Activated CD4-positive, alpha-beta T cell treated with anti-CD3 and anti-CD28 coated beads for 36 hours (primary cell): ENCODE measurements at regions not wholly inside any gene's neighbourhood (a gene's known extent, or its start where the extent isn't known, plus 50 kb on each side); places are given as distances from the start of the nearest gene placed in this dataset.

ENCODE experiments used
- ATAC-seq: fragments of 200-7000 bp; cut with Tn5 transposase; one replicate; pipeline ENCODE4 v1.10.0; 2021; ENCODE audit warnings: mild to moderate bottlenecking, moderate library complexity
- CTCF ChIA-PET: fragments of 350-600 bp; sonication (Branson Sonifier 250); formaldehyde crosslinking; loops from one replicate; lab custom pipeline; 2021; ENCODE audit warnings: antibody characterized with exemption; lab: Charles Lee
- POLR2A ChIA-PET: fragments of 350-600 bp; sonication (Branson Sonifier 250); formaldehyde crosslinking; loops from one replicate; lab custom pipeline; 2021; ENCODE audit warnings: antibody characterized with exemption, inconsistent platforms; lab: Charles Lee
- DNase-seq: peaks from one replicate; pipeline ENCODE4 v3.0.0-alpha.2; 2020
- H3K27ac Mint-ChIP-seq: one replicate; pipeline ENCODE4 v1.8.0; 2021; ENCODE audit warnings: mixed read lengths
- H3K27me3 Mint-ChIP-seq: one replicate; pipeline ENCODE4 v1.8.0; 2021; ENCODE audit warnings: mixed read lengths
- H3K36me3 Mint-ChIP-seq: one replicate; pipeline ENCODE4 v1.8.0; 2021; ENCODE audit warnings: low read depth, mixed read lengths
- H3K4me1 Mint-ChIP-seq: one replicate; pipeline ENCODE4 v1.8.0; 2021; ENCODE audit warnings: mixed read lengths
- H3K4me3 Mint-ChIP-seq: one replicate; pipeline ENCODE4 v1.8.0; 2021; ENCODE audit warnings: mild to moderate bottlenecking, moderate library complexity, mixed read lengths
- H3K9me3 Mint-ChIP-seq: one replicate; pipeline ENCODE4 v1.8.0; 2021; ENCODE audit warnings: low read depth, mixed read lengths
- intact Hi-C, 2 experiments: fragments of 100-400 bp; cut with DNase I in 1 of 2; cut with micrococcal nuclease in 1 of 2; formaldehyde crosslinking; loops; one replicate each; pipeline versions ENCODE4 v1.14.2 to v1.15.1; 2022 to 2024; cut with DNase I, micrococcal nuclease

- POLR2A ChIA-PET: no interaction called here
- no peaks in the 10 kb centered on the region for H3K4me1 Mint-ChIP-seq
Observed at GRCh38 chr4:27716693-27717430, 856.2 kb downstream of the STIM2 start.

GRCh38 chr4:27717431-27717755 lies 856.8 kb downstream of the STIM2 start:
- CTCF ChIA-PET: interaction anchor here (0.6 to 1.2 kb wide), 2 partner anchors 13 to 15 kb away, joined by 3 read pairs; no protein-coding TSS in a partner anchor
- POLR2A ChIA-PET: no interaction called here
- no peak for DNase-seq
- no peaks in the 10 kb centered on the region for H3K27me3 Mint-ChIP-seq
- no peaks in the 10 kb centered on the region for H3K4me1 Mint-ChIP-seq
- H3K9me3 Mint-ChIP-seq: peaks cover 7% of the 10 kb centered on the region
- ATAC-seq: no peak
- H3K36me3 Mint-ChIP-seq: no peaks in the 10 kb centered on the region
- H3K27ac Mint-ChIP-seq: no peak overlapping the region
- intact Hi-C loops: no loop called here
- no peak overlapping the region for H3K4me3 Mint-ChIP-seq

More at GRCh38 chr4:27716693-27717430, 856.2 kb downstream of the STIM2 start:
- DNase-seq: no peak
- Mint-ChIP-seq H3K9me3 (peaks cover 7% of the 10 kb centered on the region), H3K27ac (no peak overlapping the region), H3K4me3 (no peak overlapping the region), H3K27me3 (no peaks in the 10 kb centered on the region), H3K36me3 (no peaks in the 10 kb centered on the region)
- ATAC-seq: no peak
- intact Hi-C loops: no loop called here
- CTCF ChIA-PET: interaction anchor here (0.6 to 1.2 kb wide), 2 partner anchors 12 to 15 kb away, joined by 3 read pairs; no protein-coding TSS in a partner anchor

DNA sequence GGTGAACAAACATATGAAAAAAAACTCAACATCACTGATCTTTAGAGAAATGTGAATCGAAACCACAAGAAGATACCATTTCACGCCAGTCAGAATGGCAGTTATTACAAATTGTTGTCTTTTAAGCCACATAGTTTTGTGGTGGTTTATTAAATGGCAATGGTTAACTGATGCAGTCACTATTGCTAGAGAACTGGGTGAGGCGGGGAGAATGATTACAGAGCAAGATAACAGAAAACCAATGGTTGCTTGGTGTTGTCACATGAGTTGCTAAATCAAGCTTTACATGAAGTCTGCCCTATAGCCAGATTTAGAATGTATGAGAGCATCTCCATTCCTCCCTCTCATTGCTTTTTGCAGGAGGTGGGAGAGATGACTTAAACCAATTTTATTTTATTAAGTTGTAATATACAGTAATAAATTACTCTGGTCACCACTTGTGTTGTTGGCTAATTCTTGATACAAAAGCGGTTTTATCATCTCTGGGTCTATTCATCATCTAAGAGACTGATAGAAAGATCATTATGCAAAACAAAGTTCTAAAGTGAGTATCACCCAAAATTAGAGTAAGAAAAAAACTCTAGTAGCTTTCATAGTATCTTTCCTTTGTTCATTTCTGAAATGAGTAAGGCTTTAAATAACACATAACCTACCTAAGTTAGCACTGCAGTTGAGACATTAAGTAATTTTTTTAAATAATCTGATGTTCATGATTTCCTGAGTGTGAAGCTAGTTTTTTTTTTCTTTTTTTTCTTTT lies 859.5 kb downstream of the STIM2 start:
- Mint-ChIP-seq H3K36me3 (no peaks in the 10 kb centered on the region), H3K9me3 (peaks cover 7% of the 10 kb centered on the region), H3K4me1 (no peaks in the 10 kb centered on the region), H3K4me3 (no peak overlapping the region), H3K27me3 (no peaks in the 10 kb centered on the region), H3K27ac (no peak overlapping the region)
- ChIA-PET CTCF (no interaction called here), POLR2A (no interaction called here)
- ATAC-seq: no peak
- intact Hi-C loops: no loop called here
- no peak for DNase-seq

GRCh38 chr4:27721193-27721592 lies 860.6 kb downstream of the STIM2 start:
- ChIA-PET POLR2A (no interaction called here), CTCF (no interaction called here)
- Mint-ChIP-seq H3K36me3 (no peaks in the 10 kb centered on the region), H3K27me3 (no peaks in the 10 kb centered on the region), H3K9me3 (peaks cover 7% of the 10 kb centered on the region), H3K4me1 (no peaks in the 10 kb centered on the region), H3K27ac (no peak overlapping the region), H3K4me3 (no peak overlapping the region)
- DNase-seq (no peak), ATAC-seq (no peak)
- intact Hi-C loops: no loop called here

GRCh38 chr4:27728892-27729291 lies 868.3 kb downstream of the STIM2 start:
- H3K27me3 Mint-ChIP-seq: no peaks in the 10 kb centered on the region
- no peaks in the 10 kb centered on the region for H3K36me3 Mint-ChIP-seq
- no peaks in the 10 kb centered on the region for H3K9me3 Mint-ChIP-seq
- ATAC-seq: no peak
- intact Hi-C loops: no loop called here
- no peak for DNase-seq
- no peaks in the 10 kb centered on the region for H3K4me1 Mint-ChIP-seq
- ChIA-PET CTCF (no interaction called here), POLR2A (no interaction called here)
- H3K4me3 Mint-ChIP-seq: no peak overlapping the region
- H3K27ac Mint-ChIP-seq: no peak overlapping the region

DNA sequence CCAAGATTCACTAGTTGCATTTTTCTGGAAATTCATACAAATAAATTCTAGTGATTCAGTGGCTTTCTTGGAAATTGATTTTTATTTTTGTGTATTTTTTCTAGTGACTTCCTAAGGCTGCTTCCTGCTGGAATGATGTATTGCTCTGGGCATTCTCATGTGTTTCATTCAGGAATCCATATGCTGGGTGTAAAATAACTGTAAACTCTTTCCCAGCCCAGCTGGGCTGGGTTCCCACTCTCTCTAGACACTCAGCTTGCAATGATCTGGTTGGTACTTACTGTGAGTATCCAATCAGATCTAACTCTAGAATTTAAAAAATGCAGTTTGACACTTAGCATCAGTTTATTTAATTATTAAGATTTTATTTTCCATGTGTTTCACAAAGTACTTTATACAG lies 882.2 kb downstream of the STIM2 start:
- H3K4me3 Mint-ChIP-seq: no peak overlapping the region
- CTCF ChIA-PET: no interaction called here

GRCh38 chr4:27759611-27760575 lies 899.3 kb downstream of the STIM2 start:
- no peaks in the 10 kb centered on the region for H3K36me3 Mint-ChIP-seq
- H3K4me3 Mint-ChIP-seq: no peak overlapping the region
- no peak for ATAC-seq
- no peak for DNase-seq
- intact Hi-C loops: no loop called here
- no peaks in the 10 kb centered on the region for H3K9me3 Mint-ChIP-seq
- ChIA-PET POLR2A (no interaction called here), CTCF (no interaction called here)
- no peaks in the 10 kb centered on the region for H3K4me1 Mint-ChIP-seq
- H3K27me3 Mint-ChIP-seq: no peaks in the 10 kb centered on the region
- no peak overlapping the region for H3K27ac Mint-ChIP-seq

More for the DNA sequence above, 882.2 kb downstream of the STIM2 start:
- intact Hi-C loops: no loop called here
- no peak for DNase-seq
- no peak for ATAC-seq
- Mint-ChIP-seq H3K27ac (no peak overlapping the region), H3K4me1 (no peaks in the 10 kb centered on the region), H3K36me3 (no peaks in the 10 kb centered on the region), H3K27me3 (no peaks in the 10 kb centered on the region), H3K9me3 (peaks cover 10% of the 10 kb centered on the region)
- POLR2A ChIA-PET: no interaction called here

DNA sequence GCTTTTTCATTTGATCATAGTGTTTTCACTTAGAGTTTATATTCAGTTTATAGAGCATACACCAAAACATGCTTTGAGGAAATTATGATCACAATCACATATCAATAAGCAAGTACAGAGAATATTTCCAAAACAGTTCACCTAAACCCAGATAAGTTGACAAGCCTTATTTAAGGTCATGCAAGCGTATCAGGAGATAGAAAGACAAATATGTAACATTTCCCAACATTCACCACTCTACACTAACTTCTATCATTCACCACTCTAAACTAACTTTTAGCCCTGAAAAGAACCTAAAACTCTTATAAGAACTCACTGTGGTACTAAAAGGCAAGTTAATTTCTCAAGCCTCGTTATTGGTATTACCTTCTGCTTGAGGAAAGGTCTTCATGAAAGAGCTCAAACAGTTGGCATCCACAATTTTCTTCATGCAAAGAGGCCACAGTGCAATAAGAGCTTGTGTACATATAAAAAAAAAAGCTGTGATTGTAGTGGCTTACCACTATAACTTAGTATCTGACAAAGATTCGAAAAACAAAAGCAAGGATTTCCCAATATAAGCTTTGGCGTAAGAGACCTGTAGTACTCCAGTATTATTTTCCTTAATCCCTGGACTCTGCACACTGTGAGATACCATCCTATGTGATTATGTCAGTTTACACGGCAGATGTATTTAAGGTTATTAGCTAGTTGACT lies 903.3 kb downstream of the STIM2 start:
- no peaks in the 10 kb centered on the region for H3K36me3 Mint-ChIP-seq
- H3K4me1 Mint-ChIP-seq: no peaks in the 10 kb centered on the region
- H3K27ac Mint-ChIP-seq: no peak overlapping the region
- no peaks in the 10 kb centered on the region for H3K27me3 Mint-ChIP-seq
- DNase-seq (no peak), ATAC-seq (no peak)
- H3K4me3 Mint-ChIP-seq: no peak overlapping the region
- intact Hi-C loops: no loop called here
- POLR2A ChIA-PET: no interaction called here
- H3K9me3 Mint-ChIP-seq: peaks cover 2% of the 10 kb centered on the region
- CTCF ChIA-PET: interaction anchor here (0.7 kb wide), 1 partner anchor 447 kb away, joined by 3 read pairs; no protein-coding TSS in a partner anchor

DNA sequence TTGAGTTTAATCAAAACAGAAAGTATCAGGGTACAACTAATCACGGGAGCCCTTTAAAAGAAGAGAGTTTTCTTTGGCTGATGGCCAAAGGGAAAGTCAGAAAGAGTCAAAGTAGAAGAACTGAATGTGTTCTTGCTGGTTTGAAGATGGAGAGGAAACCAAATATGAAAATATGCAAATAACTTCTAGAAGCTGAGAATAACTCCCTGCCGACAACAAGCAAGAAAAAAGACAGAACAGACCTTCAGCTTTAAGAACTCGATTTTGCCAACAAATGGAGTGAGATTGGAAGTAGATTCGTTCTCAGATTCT lies 903.8 kb downstream of the STIM2 start:
- Mint-ChIP-seq H3K9me3 (peaks cover 2% of the 10 kb centered on the region), H3K27me3 (no peaks in the 10 kb centered on the region), H3K36me3 (no peaks in the 10 kb centered on the region), H3K4me3 (no peak overlapping the region), H3K4me1 (no peaks in the 10 kb centered on the region), H3K27ac (no peak overlapping the region)
- ChIA-PET CTCF (interaction anchor here (0.7 kb wide), 1 partner anchor 447 kb away, joined by 3 read pairs; no protein-coding TSS in a partner anchor), POLR2A (no interaction called here)
- intact Hi-C loops: no loop called here
- DNase-seq (no peak), ATAC-seq (no peak)

DNA sequence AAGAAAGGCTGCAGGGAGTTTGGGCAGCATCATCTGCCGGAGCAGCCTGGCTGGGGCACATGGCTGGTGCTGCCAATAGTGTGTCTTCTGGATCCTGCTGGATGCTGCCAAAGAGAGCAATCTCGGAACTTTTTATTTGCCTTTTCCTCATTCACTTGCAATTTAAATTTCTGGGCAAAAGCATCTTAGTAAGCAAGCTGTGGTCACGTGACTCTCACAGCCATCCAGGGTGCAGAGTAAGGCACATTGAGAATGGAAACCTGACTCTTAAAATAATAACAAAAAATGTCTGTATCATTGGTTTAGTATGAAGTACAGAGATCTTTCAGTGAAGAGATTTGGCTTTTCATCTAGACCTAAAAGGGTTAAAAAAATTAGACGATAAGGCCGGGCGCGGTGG lies 910.3 kb downstream of the STIM2 start:
- no peaks in the 10 kb centered on the region for H3K27me3 Mint-ChIP-seq
- H3K36me3 Mint-ChIP-seq: no peaks in the 10 kb centered on the region
- POLR2A ChIA-PET: no interaction called here
- no peak overlapping the region for H3K27ac Mint-ChIP-seq
- CTCF ChIA-PET: no interaction called here
- no peaks in the 10 kb centered on the region for H3K4me1 Mint-ChIP-seq
- intact Hi-C loops: no loop called here
- peaks cover 7% of the 10 kb centered on the region for H3K9me3 Mint-ChIP-seq
- ATAC-seq (no peak), DNase-seq (no peak)
- H3K4me3 Mint-ChIP-seq: no peak overlapping the region

DNA sequence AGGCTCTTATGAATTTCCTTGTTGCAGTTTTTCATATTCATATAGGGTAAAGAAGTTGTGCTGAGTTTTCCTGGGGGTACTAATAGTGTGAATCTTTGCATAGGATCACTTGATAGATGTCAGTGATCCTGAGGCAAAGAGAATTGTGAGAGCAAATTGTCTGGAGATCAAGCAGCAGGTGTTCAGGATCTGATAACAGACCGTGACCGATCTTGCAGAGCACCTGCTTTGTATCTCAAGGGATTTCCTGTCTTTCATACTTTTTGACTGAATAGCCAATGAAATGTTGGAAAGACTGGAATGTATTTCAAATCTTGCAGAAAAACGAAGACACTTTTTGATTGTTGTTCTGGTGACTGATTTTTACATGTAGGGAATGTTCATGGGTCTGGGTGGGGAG lies 914.5 kb downstream of the STIM2 start:
- no peak for DNase-seq
- Mint-ChIP-seq H3K36me3 (no peaks in the 10 kb centered on the region), H3K9me3 (peaks cover 7% of the 10 kb centered on the region), H3K27ac (no peak overlapping the region), H3K27me3 (no peaks in the 10 kb centered on the region), H3K4me1 (no peaks in the 10 kb centered on the region), H3K4me3 (no peak overlapping the region)
- no peak for ATAC-seq
- ChIA-PET CTCF (no interaction called here), POLR2A (no interaction called here)
- intact Hi-C loops: no loop called here
